ENCODE measurements at regions not wholly inside any gene's neighbourhood (a gene's known extent, or its start where the extent isn't known, plus 50 kb on each side); places are given as distances from the start of the nearest gene placed in this dataset.

- no peak for TF ChIP-seq CTCF (IDR thresholded peaks at IDR 0.05; ENCODE audit: insufficient read depth, low read length)
- peak; percentile 99 for DNase-seq (ENCODE audit: low read depth)
- H3K4me3 ChIP-seq (ENCODE audit: low read depth, low read length), result no peak overlapping the region
These were observed 169.1 kb upstream of the PIK3R1 start for GRCh38 chr5:68046445-68046844.

DNA sequence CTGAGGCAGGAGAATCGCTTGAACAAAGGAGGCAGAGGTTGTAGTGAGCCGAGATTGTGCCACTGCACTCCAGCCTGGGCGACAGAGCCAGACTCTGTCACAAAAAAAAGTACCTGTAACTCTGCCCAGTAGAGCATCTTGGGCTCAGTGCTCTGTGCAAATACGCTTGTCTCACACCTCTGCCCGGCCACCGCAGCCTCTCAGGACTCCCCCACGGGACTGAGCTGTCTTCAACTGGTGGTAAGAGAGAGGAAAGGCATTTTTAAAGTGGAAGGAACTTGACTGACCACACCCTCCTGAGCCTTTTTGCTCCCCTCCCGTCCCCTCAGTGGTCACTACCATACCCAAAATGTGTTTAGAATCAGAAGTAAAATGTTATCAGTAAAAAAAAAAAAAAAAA, 174.3 kb upstream of the PIK3R1 start:
- TF ChIP-seq CTCF (IDR thresholded peaks at IDR 0.05; ENCODE audit: insufficient read depth, low read length), result no peak
- no peak for DNase-seq (ENCODE audit: low read depth)

GRCh38 chr5:68037546-68037945, 178.0 kb upstream of the PIK3R1 start:
- no peak for TF ChIP-seq CTCF (IDR thresholded peaks at IDR 0.05; ENCODE audit: insufficient read depth, low read length)
- no peak overlapping the region for H3K4me3 ChIP-seq (ENCODE audit: low read depth, low read length)
- DNase-seq (ENCODE audit: low read depth), result peak; percentile 41

More for the DNA sequence above, 174.3 kb upstream of the PIK3R1 start:
- no peak overlapping the region for H3K4me3 ChIP-seq (ENCODE audit: low read depth, low read length)

DNA sequence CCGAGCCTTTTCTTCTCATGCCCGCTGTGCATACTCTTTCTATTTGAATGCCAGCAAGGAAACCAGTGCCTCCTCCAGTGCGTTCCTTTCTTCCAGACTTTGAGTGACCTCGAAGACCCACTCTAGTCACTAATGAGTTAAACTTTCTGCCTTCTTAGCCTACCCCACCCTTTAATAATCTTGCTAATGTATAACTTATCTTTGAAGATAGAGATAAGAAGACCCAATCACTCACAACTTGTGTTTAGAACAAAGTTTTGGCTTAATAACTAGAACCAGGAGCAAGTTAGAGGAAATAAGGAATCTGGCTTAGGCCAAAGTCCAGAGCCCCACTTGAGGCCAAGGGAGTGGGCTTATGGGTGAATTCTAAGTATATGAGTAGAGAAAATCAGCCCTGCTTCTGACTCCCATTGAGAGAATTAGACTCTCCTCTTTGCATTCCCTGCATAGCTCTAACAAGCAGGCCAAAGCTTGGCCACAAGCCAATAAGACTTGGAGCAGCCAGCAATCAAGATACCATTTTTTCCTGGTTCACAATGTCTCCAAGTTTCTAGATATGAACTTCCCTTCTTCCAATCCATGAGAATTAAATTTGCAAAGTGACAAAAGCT, 181.5 kb upstream of the PIK3R1 start:
- DNase-seq (ENCODE audit: low read depth), result peak; percentile 93
- no peak overlapping the region for H3K4me3 ChIP-seq (ENCODE audit: low read depth, low read length)
- no peak for TF ChIP-seq CTCF (IDR thresholded peaks at IDR 0.05; ENCODE audit: insufficient read depth, low read length)

DNA sequence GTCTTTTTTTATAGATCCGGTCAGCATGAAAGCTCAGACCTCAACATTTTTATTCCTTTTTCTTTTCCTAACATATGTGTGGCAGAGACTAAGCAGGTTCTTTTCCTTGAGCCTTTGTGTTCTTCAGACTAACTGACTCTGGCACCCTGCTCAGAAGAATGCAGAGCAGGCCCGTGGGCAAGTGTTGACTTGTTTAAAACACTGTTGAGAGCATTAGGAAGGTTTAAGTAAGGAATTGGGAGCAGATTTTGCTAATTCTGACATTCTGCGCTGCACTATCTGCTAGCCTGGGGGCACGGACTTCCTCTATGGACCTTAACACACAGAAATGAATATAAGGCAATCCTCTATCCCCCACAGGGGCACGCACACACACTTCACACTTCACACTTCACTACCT, 182.5 kb upstream of the PIK3R1 start:
- no peak for TF ChIP-seq CTCF (IDR thresholded peaks at IDR 0.05; ENCODE audit: insufficient read depth, low read length)
- DNase-seq (ENCODE audit: low read depth), result no peak

GRCh38 chr5:68032216-68032762, 183.3 kb upstream of the PIK3R1 start:
- no peak overlapping the region for H3K4me3 ChIP-seq (ENCODE audit: low read depth, low read length)
- no peak for TF ChIP-seq CTCF (IDR thresholded peaks at IDR 0.05; ENCODE audit: insufficient read depth, low read length)
- DNase-seq (ENCODE audit: low read depth), result no peak

More for the DNA sequence above, 182.5 kb upstream of the PIK3R1 start:
- H3K4me3 ChIP-seq (ENCODE audit: low read depth, low read length), result no peak overlapping the region

Data from fibroblast of the aortic adventitia (primary cell).